ENCODE measurements at regions not wholly inside any gene's neighbourhood (a gene's known extent, or its start where the extent isn't known, plus 50 kb on each side); places are given as distances from the start of the nearest gene placed in this dataset.

DNA sequence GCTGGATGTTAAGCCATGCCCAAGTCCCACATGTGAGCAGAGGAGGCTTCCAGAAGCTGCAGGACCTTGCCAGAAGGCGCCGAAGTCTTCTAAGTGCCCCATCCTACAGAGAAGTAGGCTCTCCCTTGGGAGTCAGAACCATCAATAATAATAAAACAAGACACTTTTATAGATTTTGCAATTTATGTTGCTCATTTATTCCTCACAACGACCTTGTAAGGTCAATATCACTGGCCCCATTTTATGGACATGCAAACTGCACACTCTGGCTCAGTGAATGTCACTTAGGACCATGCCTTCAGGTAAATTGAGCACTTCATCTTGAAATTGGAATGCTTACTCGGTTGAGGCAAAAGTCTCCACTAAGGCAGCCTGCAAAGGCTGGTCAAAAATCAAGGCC is 170.4 kb downstream of the BCOR start:
- Histone ChIP-seq H3K79me1 (ENCODE audit: insufficient read depth, low read depth, low read length, poor library complexity, severe bottlenecking) (no peaks in the 10 kb centered on the region), H3T11ph (ENCODE audit: low read length) (no peak overlapping the region), H2BK12ac (ENCODE audit: insufficient read length, low read depth, low read length) (no peak overlapping the region), H2BK120ac (ENCODE audit: low read depth, low read length, poor library complexity, severe bottlenecking) (no peak overlapping the region), H4K8ac (replicated peaks; ENCODE audit: insufficient read length, low read depth, low read length) (no peak overlapping the region), H3K18ac (ENCODE audit: insufficient read length, low read depth, low read length) (no peak overlapping the region), H3K27ac (ENCODE audit: insufficient read length, low read depth, low read length) (no peak overlapping the region), H4K91ac (ENCODE audit: insufficient read length, low read depth, low read length) (no peak overlapping the region), H3K23ac (ENCODE audit: insufficient read length, low read depth, low read length) (no peak overlapping the region), H3K9ac (ENCODE audit: extremely low read depth, insufficient read length, low read length) (no peak overlapping the region), H3K56ac (ENCODE audit: insufficient read length, low read depth, low read length) (no peak overlapping the region), H3K4me1 (ENCODE audit: insufficient read depth, low read length) (0 out of 2 replicates have a peak, but pooled peaks cover 2% of the 10 kb centered on the region), H3K4ac (ENCODE audit: low read depth, low read length) (no peak overlapping the region), H2BK20ac (ENCODE audit: low read depth, low read length, poor library complexity, severe bottlenecking) (no peak overlapping the region), H3K14ac (ENCODE audit: insufficient read depth, low read length) (no peak overlapping the region), H2AK5ac (ENCODE audit: insufficient read length, low read length) (no peak overlapping the region), H3K4me2 (ENCODE audit: insufficient read depth, insufficient read length, low read length) (no peak overlapping the region), H2BK5ac (ENCODE audit: insufficient read length, low read length) (no peak overlapping the region), H3K9me3 (ENCODE audit: control insufficient read depth, low read depth, low read length) (no peaks in the 10 kb centered on the region), H2BK15ac (ENCODE audit: low read depth, low read length) (no peak overlapping the region), H3K27me3 (ENCODE audit: insufficient read depth, low read length) (no peaks in the 10 kb centered on the region), H3K23me2 (ENCODE audit: insufficient read length, low read depth, low read length, poor library complexity, severe bottlenecking) (no peaks in the 10 kb centered on the region), H2AFZ (ENCODE audit: low read length) (no peak overlapping the region), H3K79me2 (ENCODE audit: insufficient read depth, low read length) (no peaks in the 10 kb centered on the region), H4K5ac (ENCODE audit: insufficient read length, low read depth, low read length) (no peak overlapping the region), H4K20me1 (ENCODE audit: control insufficient read depth, insufficient read depth, insufficient read length) (no peaks in the 10 kb centered on the region)
- peaks cover 50 to 75% of the 10 kb centered on the region in 2 experiments for H3K9me3 Mint-ChIP-seq
- H3K36me3 Mint-ChIP-seq (ENCODE audit: insufficient read depth in 1 of 3, low read depth in 3 of 3) = peaks cover 0 to 2% (median 0%) of the 10 kb centered on the region in 3 experiments; a peak in 3 of 7 replicates
- peaks cover 5% of the 10 kb centered on the region for H3K27me3 Mint-ChIP-seq (ENCODE audit: low read depth)
- H3K4me3 Mint-ChIP-seq = no peak overlapping the region
- no peak for DNase-seq
- WGBS (ENCODE audit: extremely low coverage, insufficient read length, low lambda C conversion rate) = no CpG with 5 or more reads among the region's 4 CpGs
- TF ChIP-seq, protein P1, sequence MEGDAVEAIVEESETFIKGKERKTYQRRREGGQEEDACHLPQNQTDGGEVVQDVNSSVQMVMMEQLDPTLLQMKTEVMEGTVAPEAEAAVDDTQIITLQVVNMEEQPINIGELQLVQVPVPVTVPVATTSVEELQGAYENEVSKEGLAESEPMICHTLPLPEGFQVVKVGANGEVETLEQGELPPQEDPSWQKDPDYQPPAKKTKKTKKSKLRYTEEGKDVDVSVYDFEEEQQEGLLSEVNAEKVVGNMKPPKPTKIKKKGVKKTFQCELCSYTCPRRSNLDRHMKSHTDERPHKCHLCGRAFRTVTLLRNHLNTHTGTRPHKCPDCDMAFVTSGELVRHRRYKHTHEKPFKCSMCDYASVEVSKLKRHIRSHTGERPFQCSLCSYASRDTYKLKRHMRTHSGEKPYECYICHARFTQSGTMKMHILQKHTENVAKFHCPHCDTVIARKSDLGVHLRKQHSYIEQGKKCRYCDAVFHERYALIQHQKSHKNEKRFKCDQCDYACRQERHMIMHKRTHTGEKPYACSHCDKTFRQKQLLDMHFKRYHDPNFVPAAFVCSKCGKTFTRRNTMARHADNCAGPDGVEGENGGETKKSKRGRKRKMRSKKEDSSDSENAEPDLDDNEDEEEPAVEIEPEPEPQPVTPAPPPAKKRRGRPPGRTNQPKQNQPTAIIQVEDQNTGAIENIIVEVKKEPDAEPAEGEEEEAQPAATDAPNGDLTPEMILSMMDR (conservative IDR thresholded peaks at IDR 0.05) = no peak
- H3K27ac Mint-ChIP-seq = no peak overlapping the region
- peaks cover 19 to 26% of the 10 kb centered on the region in 2 experiments for H3K4me1 Mint-ChIP-seq

All from H9 (cell line).